BJ (cell line): ENCODE measurements at regions not wholly inside any gene's neighbourhood (a gene's known extent, or its start where the extent isn't known, plus 50 kb on each side); places are given as distances from the start of the nearest gene placed in this dataset.
A peak's percentile ranks its signal among the peaks of the same experiment; 100 is the strongest.

ENCODE experiments used
- CTCF ChIA-PET: fragments of 350-600 bp; formaldehyde crosslinking; extraction: SDS; loops from one replicate; lab custom pipeline; 2021; ENCODE audit warnings: antibody characterized with exemption, inconsistent platforms; lab: Yijun Ruan, JAX
- POLR2A ChIA-PET: fragments of 300-600 bp; sonication (Branson Sonifier 250); formaldehyde crosslinking; extraction: SDS; loops from one replicate; lab custom pipeline; 2021; ENCODE audit warnings: antibody characterized with exemption; lab: Charles Lee
- DNase-seq: peaks from one replicate; pipeline ENCODE4 v3.0.0-alpha.2; 2011; ENCODE audit warnings: low read depth
- H3K27me3 ChIP-seq: 2 replicates; pipeline ENCODE4 v1.6.0; 2011; ENCODE audit warnings: low read length; ENCODE audit not compliant: control insufficient read depth, insufficient read depth
- H3K36me3 ChIP-seq: 2 replicates; pipeline ENCODE4 v1.5.1; 2011; ENCODE audit warnings: low read length; ENCODE audit not compliant: control insufficient read depth, insufficient read depth
- H3K4me3 ChIP-seq: 2 replicates; pipeline ENCODE4 v1.5.1; 2011; ENCODE audit warnings: low read depth, mild to moderate bottlenecking, control low read depth, low read length
- TF ChIP-seq, protein P1 (sequence below): IDR thresholded peaks from 2 replicates; pipeline ENCODE4 v1.5.1; 2011; ENCODE audit warnings: low read depth, mild to moderate bottlenecking, control low read depth, inconsistent platforms, low read length, moderate library complexity; ENCODE audit not compliant: insufficient read depth

DNA sequence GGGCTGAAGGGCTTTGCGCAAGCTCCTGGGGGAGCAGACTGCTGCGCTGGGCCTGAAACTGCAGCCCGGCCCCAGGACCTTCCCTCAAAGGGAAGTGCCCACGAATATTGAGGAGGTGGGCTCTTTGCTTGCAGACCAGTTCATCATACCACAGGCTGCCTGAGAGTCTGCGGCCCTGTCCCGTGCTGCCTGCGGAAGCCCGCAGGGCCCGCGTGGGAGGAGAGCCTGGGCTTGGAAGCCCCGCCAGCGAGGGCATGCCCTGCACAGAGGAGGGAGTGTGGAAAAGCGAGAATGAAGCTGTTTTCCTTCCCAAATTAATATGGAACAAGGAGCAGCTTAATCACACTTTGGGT lies 83.6 kb upstream of the MKI67 start:
- no peak overlapping the region for H3K4me3 ChIP-seq
- TF ChIP-seq, protein P1, sequence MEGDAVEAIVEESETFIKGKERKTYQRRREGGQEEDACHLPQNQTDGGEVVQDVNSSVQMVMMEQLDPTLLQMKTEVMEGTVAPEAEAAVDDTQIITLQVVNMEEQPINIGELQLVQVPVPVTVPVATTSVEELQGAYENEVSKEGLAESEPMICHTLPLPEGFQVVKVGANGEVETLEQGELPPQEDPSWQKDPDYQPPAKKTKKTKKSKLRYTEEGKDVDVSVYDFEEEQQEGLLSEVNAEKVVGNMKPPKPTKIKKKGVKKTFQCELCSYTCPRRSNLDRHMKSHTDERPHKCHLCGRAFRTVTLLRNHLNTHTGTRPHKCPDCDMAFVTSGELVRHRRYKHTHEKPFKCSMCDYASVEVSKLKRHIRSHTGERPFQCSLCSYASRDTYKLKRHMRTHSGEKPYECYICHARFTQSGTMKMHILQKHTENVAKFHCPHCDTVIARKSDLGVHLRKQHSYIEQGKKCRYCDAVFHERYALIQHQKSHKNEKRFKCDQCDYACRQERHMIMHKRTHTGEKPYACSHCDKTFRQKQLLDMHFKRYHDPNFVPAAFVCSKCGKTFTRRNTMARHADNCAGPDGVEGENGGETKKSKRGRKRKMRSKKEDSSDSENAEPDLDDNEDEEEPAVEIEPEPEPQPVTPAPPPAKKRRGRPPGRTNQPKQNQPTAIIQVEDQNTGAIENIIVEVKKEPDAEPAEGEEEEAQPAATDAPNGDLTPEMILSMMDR: no peak
- ChIA-PET CTCF (interaction anchor here (0.6 to 1.2 kb wide), 2 partner anchors 18 to 1171 kb away, joined by 3 to 4 read pairs; no protein-coding TSS in a partner anchor), POLR2A (no interaction called here)
- DNase-seq: no peak
- no peaks in the 10 kb centered on the region for H3K27me3 ChIP-seq
- H3K36me3 ChIP-seq: no peaks in the 10 kb centered on the region

- DNase-seq: no peak
- TF ChIP-seq, protein P1: peak; percentile 64
Measured at GRCh38 chr10:128210215-128211063, 84.2 kb upstream of the MKI67 start.

DNA sequence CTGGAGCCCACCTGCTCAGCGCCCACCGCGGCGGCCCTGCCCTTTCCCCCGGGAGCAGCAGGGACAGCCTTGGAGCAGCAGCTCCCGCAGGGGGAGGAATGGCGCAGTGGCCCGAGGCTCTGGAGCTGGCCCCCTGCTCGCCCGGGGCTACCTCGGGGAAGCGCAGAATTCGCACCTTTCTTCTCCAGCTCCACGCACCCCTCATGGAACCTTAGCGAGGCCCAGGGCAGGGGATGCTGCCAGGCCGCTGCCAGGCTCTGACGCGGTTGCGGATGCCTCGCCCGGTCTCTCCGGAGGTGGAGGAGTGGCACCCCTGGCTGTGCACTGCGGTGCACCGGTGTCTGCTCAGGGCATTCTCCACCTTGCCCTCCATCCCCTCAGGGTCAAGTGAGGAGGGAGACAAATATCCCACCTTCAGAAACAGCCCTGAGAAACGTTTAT lies 84.9 kb upstream of the MKI67 start:
- CTCF ChIA-PET: interaction anchor here (0.8 to 2.9 kb wide), 11 partner anchors 9 to 1915 kb away, joined by 3 to 21 read pairs (median 5); no protein-coding TSS in a partner anchor
- TF ChIP-seq, protein P1: 0 out of 2 replicates have a peak, but pooled peaks have one; percentile 0
- no peaks in the 10 kb centered on the region for H3K27me3 ChIP-seq
- POLR2A ChIA-PET: no interaction called here
- peak overlapping the region; percentile 49 for H3K4me3 ChIP-seq
- DNase-seq: no peak
- H3K36me3 ChIP-seq: no peaks in the 10 kb centered on the region

More at GRCh38 chr10:128210215-128211063, 84.2 kb upstream of the MKI67 start:
- Histone ChIP-seq H3K36me3 (no peaks in the 10 kb centered on the region), H3K4me3 (peak overlapping the region; percentile 49), H3K27me3 (no peaks in the 10 kb centered on the region)
- ChIA-PET CTCF (interaction anchor here (0.6 to 2.8 kb wide), 5 partner anchors 9 to 1171 kb away, joined by 3 to 18 read pairs (median 6); no protein-coding TSS in a partner anchor), POLR2A (no interaction called here)

DNA sequence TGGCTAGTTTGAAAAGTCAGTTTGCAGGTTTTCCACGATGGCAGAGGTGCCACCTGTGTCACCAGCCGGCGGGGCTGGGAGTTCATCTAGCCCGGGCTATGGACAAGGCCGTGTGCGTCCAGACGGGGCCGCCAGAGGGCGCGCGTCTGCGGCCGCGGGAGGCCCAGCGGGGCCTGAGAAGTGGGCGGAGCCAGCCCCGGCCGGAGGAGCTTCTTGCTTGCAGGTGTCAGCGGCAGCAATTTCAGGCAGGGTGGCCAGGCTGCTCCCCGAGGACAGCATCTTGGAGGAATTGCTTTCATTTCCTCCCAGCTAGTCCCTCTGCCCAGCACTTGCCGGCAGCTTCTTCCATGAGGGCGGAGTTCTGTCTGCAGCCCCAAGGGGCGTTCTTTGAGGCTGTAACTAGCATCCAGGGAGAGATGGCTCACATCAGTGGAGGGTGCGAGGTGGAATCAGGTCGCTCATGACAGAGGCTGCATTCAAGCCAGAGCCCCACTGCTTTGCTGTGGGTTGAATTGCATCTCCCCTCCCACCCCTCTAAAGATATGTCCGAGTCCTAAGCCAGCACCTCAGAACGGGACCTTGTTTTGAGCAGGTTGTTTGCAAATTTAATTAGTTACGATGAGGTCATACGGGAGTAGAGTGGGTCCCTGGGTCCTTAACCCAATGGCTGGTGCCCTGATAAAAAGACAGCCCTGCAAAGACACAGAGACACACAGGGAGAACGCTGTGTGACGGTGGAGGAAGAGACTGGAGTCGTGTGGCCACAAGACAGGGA lies 85.9 kb upstream of the MKI67 start:
- POLR2A ChIA-PET: no interaction called here
- TF ChIP-seq, protein P1: peak; percentile 82
- CTCF ChIA-PET: interaction anchor here (0.6 to 2.9 kb wide), 23 partner anchors 10 to 1914 kb away, joined by 3 to 21 read pairs (median 3); no protein-coding TSS in a partner anchor
- no peak for DNase-seq
- Histone ChIP-seq H3K36me3 (no peaks in the 10 kb centered on the region), H3K4me3 (no peak overlapping the region), H3K27me3 (no peaks in the 10 kb centered on the region)
